GF-D8 (cell line): ENCODE measurements at regions not wholly inside any gene's neighbourhood (a gene's known extent, or its start where the extent isn't known, plus 50 kb on each side); places are given as distances from the start of the nearest gene placed in this dataset.
"Not testable (repeated sequence)": the region's sequence is repeated elsewhere in the genome, so short reads cannot be mapped to it uniquely, and the experiment has no call there.

Experiments used
- DNase-seq: peaks from one replicate; lab custom pipeline; 2025; lab: John Stamatoyannopoulos, UW

GRCh38 chr3:6428276-6428675, 432.6 kb upstream of the GRM7 start:
- not testable (repeated sequence) for DNase-seq

DNA sequence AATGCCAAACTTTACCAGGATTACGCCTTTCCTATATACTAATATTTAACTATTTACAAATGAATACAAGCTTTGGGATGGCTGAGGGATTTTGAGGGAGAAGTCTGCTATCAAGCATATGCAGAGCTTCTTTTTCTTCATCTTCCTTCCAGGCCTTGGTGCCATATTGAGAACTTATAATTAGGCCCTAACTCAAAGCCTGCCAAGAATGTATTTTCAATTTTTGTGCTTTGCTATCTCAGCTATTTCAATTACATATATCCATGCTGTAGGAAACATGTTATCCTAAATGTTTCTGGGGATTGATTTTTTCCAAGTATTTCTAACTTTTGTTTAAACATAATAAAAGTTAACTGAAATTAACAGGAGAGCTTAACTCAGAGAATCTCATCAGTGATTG, 425.0 kb upstream of the GRM7 start:
- DNase-seq: no peak

DNA sequence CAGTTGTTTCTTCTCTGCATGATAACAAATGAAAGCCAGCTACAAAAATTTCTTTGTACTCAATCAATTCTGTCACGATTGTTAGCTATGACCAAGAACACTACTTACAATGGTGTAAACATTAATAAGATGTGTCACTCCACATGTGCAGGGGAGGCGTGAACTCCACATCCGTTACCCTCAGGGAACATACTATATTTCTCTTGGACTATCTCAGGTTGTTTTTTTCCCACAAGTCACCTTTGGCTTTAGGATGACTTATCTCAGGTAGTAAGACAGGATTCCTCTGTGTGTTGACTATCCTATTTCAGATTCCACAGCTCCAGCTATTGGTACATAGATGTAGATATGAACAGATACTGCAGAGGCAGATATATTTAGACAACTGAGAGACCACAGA, 423.3 kb upstream of the GRM7 start:
- DNase-seq: no peak

GRCh38 chr3:6438031-6438430, 422.9 kb upstream of the GRM7 start:
- no peak for DNase-seq

DNA sequence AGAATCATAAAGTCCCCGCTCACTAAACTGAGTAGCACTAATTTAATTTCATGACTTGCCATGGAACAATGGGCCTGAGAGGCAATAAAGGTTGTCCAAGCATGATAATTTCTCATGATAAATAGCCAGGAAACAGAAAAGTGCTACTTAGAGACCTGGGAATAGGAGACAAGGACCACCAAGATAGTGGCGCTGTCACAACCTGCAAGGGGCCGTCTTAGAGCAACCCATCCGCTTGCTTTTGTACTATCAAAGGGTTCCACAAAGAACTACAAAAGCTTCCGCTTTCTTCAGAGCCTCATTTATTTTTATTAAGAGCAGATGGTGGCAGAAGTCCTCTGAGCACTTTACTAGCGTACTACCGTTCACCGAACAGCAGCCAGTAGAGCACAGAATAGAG, 421.7 kb upstream of the GRM7 start:
- DNase-seq: no peak

DNA sequence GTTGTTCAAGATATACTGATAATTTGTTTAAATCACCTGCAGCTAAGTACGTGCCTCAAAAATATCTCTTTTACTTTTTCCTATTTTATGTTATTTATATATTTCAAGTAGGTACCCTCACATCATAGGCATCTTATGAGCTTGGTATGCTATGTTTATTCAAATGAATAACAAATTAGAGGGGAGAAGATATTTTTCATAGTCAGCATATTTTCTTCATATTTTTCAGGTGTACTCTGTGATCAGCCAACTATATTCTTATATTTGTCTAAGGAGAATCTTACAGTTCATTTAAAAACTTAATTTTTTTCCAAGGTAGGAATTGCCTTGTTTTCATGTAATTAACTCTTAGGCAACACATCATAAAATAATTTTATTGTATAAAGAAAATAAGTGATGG, 421.1 kb upstream of the GRM7 start:
- no peak for DNase-seq

GRCh38 chr3:6444888-6445658, 415.8 kb upstream of the GRM7 start:
- no peak for DNase-seq

- DNase-seq: no peak
These were observed 413.6 kb upstream of the GRM7 start for GRCh38 chr3:6447166-6447801.

DNA sequence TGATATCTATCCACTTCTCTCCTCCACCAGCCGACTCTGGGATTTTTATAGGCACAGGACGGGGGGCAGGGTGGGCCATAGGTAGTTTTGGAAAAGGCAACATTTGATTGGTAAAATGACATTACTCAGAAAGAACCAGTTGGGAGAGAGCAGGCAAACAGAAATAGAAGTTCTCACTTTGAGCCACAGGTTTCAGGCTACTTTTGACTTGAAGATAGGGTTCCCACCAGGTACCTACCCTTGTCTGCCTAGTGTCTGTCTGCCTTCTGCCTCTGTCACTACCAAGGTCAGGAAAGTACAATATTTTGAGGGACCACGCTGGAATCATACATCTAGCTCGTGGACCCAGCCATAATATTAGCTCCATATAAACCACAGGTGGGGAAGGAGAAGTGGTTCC, 412.9 kb upstream of the GRM7 start:
- no peak for DNase-seq

DNA sequence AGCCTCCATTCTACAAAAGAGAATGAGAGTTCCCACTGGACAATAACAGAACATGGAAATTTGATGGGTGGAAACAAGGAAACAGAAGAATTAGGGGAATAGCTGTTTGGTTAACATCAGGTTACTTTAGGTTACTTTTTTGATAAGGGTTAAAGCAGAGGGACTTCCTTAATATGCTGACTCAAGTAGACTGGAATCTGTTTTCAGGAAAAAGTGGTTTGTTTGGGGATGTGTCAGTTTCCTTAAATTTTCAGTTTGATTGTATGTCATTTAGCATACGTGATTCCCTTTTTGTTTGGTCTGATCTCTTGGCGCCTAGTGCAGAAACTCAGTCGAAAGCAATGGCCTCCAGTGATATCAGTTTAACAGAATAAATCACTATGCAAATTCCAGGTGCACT, 411.8 kb upstream of the GRM7 start:
- DNase-seq: no peak

- no peak for DNase-seq
These were observed 407.9 kb upstream of the GRM7 start for GRCh38 chr3:6452974-6453373.

DNA sequence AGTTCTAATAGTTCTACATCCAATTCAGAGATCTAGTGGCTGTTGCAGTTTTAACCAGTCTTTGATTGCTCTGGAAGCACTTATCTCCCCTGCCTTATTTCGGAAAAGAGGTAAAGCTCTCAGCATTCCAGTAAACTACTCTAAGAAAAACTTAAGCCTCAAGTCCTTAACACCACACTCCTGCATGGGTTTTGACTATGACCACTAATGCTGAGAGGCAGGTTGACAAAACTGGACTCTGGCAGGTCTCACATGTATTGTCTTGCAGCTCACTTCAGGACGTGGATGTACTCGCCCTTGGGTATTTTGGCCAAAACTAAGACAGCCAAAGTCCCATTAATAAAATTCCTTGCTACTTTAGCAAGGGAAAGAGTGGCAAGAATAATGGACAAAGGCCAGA, 405.9 kb upstream of the GRM7 start:
- DNase-seq: no peak

DNA sequence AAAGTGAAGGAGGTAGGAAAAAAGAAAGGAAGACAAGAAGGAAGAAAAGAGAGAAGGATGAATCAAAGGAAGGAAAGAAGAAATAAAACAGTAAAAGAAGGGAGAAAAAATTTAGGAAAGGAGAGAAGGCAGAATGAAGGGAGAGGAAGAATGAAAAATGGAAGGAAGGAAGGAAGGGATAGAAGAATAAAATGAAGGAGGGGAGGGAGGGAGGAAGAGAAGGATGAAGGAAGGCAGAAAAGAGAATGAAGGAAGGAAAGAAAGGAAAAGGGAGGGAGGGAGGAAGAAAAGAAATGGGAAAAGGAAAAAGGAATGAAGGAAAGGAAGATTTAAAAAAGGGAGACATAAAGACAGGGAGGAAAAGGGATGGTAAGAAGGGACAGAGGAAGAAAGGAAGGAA, 393.7 kb upstream of the GRM7 start:
- no peak for DNase-seq

- DNase-seq: no peak
These were observed 392.3 kb upstream of the GRM7 start for GRCh38 chr3:6468589-6468988.

GRCh38 chr3:6471744-6472143, 389.2 kb upstream of the GRM7 start:
- DNase-seq: no peak

DNA sequence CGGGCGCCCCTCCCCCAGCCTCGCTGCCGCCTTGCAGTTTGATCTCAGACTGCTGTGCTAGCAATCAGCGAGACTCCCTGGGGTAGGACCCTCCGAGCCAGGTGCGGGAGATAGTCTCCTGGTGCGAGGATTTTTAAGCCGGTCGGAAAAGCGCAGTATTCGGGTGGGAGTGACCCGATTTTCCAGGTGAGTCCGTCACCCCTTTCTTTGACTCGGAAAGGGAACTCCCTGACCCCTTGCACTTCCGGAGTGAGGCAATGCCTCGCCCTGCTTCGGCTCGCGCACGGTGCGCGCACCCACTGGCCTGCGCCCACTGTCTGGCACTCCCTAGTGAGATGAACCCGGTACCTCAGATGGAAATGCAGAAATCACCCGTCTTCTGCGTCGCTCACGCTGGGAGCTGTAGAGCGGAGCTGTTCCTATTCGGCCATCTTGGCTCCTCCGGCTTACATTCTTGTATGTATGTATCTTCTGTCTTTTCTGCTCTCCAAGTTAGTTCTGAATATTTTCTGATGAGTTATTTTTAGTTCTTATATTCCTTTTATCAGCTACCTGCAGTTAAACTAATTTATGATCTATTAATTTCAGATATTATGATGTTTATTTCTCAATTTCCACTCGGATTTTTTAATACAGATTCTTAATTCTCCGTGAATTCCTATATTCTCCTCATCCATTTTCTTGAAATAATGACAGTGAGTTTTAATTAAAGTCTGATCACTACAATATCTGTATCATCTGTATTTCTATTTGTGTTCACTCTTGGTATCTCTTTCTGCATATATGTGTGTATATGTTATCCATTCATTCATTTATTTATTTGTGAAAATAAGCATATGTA, 370.2 kb upstream of the GRM7 start:
- not testable (repeated sequence) for DNase-seq

- DNase-seq: no peak
These were observed 369.1 kb upstream of the GRM7 start for GRCh38 chr3:6491768-6492167.

GRCh38 chr3:6492306-6492705, 368.6 kb upstream of the GRM7 start:
- DNase-seq: no peak

- not testable (repeated sequence) for DNase-seq
These were observed 362.0 kb upstream of the GRM7 start for GRCh38 chr3:6498944-6499343.

GRCh38 chr3:6504347-6504746, 356.6 kb upstream of the GRM7 start:
- no peak for DNase-seq

DNA sequence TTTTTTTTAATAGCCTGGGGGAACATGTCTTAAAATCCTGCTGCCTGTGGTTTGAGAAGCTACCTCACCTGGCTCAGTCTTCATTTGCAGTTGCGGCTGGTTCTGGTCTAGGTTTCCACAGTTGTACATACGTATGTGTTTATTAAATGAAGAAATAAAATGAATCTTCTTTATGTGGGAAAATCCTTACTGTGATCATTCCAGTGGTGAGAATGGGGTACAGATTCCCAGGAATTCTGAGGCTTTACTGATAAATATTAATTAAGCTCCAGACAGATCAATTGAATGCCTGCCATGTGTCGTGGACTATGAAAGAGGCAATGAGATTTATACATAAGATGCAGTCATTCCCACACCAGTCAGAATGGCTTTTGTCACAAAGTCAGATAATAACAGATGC, 356.1 kb upstream of the GRM7 start:
- no peak for DNase-seq

GRCh38 chr3:6508410-6508759, 352.5 kb upstream of the GRM7 start:
- no peak for DNase-seq

DNA sequence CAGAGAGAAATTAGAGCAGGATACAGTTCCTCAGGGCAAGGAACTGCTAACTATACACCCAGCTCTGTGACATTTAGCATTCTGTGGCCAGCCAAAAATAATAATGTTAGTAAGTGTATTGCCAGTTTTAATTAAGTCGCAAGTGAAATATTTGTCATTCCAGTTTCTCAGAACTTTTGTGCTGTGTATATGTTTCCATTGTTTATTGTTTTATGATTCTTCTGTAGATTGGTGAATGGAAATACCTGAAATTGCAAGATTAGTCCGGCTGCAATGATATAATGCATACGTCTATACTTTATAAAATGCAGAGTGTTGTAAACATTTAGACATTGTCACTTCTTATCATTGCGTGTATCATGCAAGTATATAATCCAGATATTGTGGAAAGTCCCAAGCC, 351.3 kb upstream of the GRM7 start:
- DNase-seq: no peak
